HG02763 (cell line): ENCODE measurements at regions not wholly inside any gene's neighbourhood (a gene's known extent, or its start where the extent isn't known, plus 50 kb on each side); places are given as distances from the start of the nearest gene placed in this dataset.

Source experiments
- ATAC-seq: cut with Tn5 transposase; IDR thresholded peaks from one replicate; pipeline ENCODE4 v1.9.1; 2021; ENCODE audit warnings: mild to moderate bottlenecking, moderate library complexity; ENCODE audit not compliant: unreplicated experiment

- ATAC-seq: no peak
Measured at GRCh38 chr9:99607842-99608448, 213.7 kb upstream of the NR4A3 start.

GRCh38 chr9:99614341-99614740, 207.3 kb upstream of the NR4A3 start:
- ATAC-seq: no peak

GRCh38 chr9:99621040-99621439, 200.6 kb upstream of the NR4A3 start:
- ATAC-seq: no peak

- no peak for ATAC-seq
Measured at GRCh38 chr9:99622679-99623078, 199.0 kb upstream of the NR4A3 start.

- ATAC-seq: no peak
Measured at GRCh38 chr9:99623780-99624364, 197.8 kb upstream of the NR4A3 start.

GRCh38 chr9:99624499-99625233, 197.0 kb upstream of the NR4A3 start:
- ATAC-seq: no peak

- no peak for ATAC-seq
Measured at GRCh38 chr9:99626426-99626825, 195.3 kb upstream of the NR4A3 start.

GRCh38 chr9:99628285-99628684, 193.4 kb upstream of the NR4A3 start:
- no peak for ATAC-seq

- no peak for ATAC-seq
Measured at GRCh38 chr9:99628849-99629620, 192.7 kb upstream of the NR4A3 start.

- no peak for ATAC-seq
Measured at GRCh38 chr9:99632349-99633038, 189.2 kb upstream of the NR4A3 start.

GRCh38 chr9:99633265-99633664, 188.4 kb upstream of the NR4A3 start:
- no peak for ATAC-seq

- no peak for ATAC-seq
Measured at GRCh38 chr9:99634186-99634585, 187.5 kb upstream of the NR4A3 start.

- no peak for ATAC-seq
Measured at GRCh38 chr9:99635032-99635431, 186.7 kb upstream of the NR4A3 start.

- no peak for ATAC-seq
Measured at GRCh38 chr9:99637641-99638040, 184.0 kb upstream of the NR4A3 start.

GRCh38 chr9:99638971-99639370, 182.7 kb upstream of the NR4A3 start:
- ATAC-seq: no peak

- no peak for ATAC-seq
Measured at GRCh38 chr9:99647604-99648003, 174.1 kb upstream of the NR4A3 start.

GRCh38 chr9:99650187-99650874, 171.4 kb upstream of the NR4A3 start:
- no peak for ATAC-seq

GRCh38 chr9:99660191-99660636, 161.5 kb upstream of the NR4A3 start:
- peak; percentile 85 for ATAC-seq

- ATAC-seq: no peak
Measured at GRCh38 chr9:99663297-99663696, 158.4 kb upstream of the NR4A3 start.

- no peak for ATAC-seq
Measured at GRCh38 chr9:99663856-99664255, 157.8 kb upstream of the NR4A3 start.
